ENCODE measurements at regions not wholly inside any gene's neighbourhood (a gene's known extent, or its start where the extent isn't known, plus 50 kb on each side); places are given as distances from the start of the nearest gene placed in this dataset.
"Not testable (repeated sequence)": the region's sequence is repeated elsewhere in the genome, so short reads cannot be mapped to it uniquely, and the experiment has no call there.

GRCh38 chr1:85520826-85521820 is 56.2 kb upstream of the DDAH1 start:
- not testable (repeated sequence) for DNase-seq

- not testable (repeated sequence) for DNase-seq
These were observed 57.5 kb upstream of the DDAH1 start for GRCh38 chr1:85522458-85522857.

- DNase-seq = peak; percentile 20
These were observed 57.5 kb upstream of the CCN1 start for GRCh38 chr1:85523061-85523460.

- DNase-seq = not testable (repeated sequence)
These were observed 56.2 kb upstream of the CCN1 start for GRCh38 chr1:85524281-85524886.

GRCh38 chr1:85525591-85525991 is 55.0 kb upstream of the CCN1 start:
- not testable (repeated sequence) for DNase-seq

GRCh38 chr1:85526216-85526615 is 54.3 kb upstream of the CCN1 start:
- not testable (repeated sequence) for DNase-seq

- not testable (repeated sequence) for DNase-seq
These were observed 53.4 kb upstream of the CCN1 start for GRCh38 chr1:85527145-85527544.

Data from OCI-M1 (cell line).